Aorta (tissue), 5 donors: ENCODE measurements at regions not wholly inside any gene's neighbourhood (a gene's known extent, or its start where the extent isn't known, plus 50 kb on each side); places are given as distances from the start of the nearest gene placed in this dataset.

Source experiments
- ATAC-seq: fragments of 200-7000 bp; cut with Tn5 transposase; one replicate; pipeline ENCODE4 v1.9.1; 2022; ENCODE audit warnings: moderate library complexity; ENCODE audit not compliant: low FRiP score
- DNase-seq, 2 donors: peaks; one replicate each; pipeline ENCODE4 v3.0.0-alpha.2; 2020
- H3K27ac ChIP-seq, 2 donors: one replicate each; pipeline ENCODE4 v1.5.1; 2013; ENCODE audit warnings: low read length in 2 of 2, mild to moderate bottlenecking in 2 of 2, moderate library complexity in 2 of 2, control low read depth in 1 of 2, inconsistent platforms in 1 of 2, low read depth in 1 of 2
- H3K27me3 ChIP-seq, 2 donors: one replicate each; pipeline ENCODE4 v1.6.1; 2013; ENCODE audit warnings: control low read depth in 1 of 2, low read length in 1 of 2, mild to moderate bottlenecking in 1 of 2, moderate library complexity in 1 of 2; ENCODE audit not compliant: insufficient read depth in 2 of 2, control insufficient read depth in 1 of 2
- H3K36me3 ChIP-seq, 2 donors: one replicate each; pipeline ENCODE4 v1.6.1; 2013; ENCODE audit warnings: control low read depth in 1 of 2, low read length in 1 of 2, mild to moderate bottlenecking in 1 of 2; ENCODE audit not compliant: insufficient read depth in 2 of 2, control insufficient read depth in 1 of 2
- H3K4me1 ChIP-seq, 2 donors: one replicate each; pipeline ENCODE4 v1.6.1; 2013; ENCODE audit warnings: low read length in 2 of 2, control low read depth in 1 of 2, mild to moderate bottlenecking in 1 of 2, moderate library complexity in 1 of 2; ENCODE audit not compliant: insufficient read depth in 2 of 2, control insufficient read depth in 1 of 2
- H3K4me3 ChIP-seq, 2 donors: one replicate each; pipeline ENCODE4 v1.5.1; 2013; ENCODE audit warnings: low read length in 2 of 2, control low read depth in 1 of 2, mild to moderate bottlenecking in 1 of 2
- H3K9me3 ChIP-seq: one replicate; pipeline ENCODE4 v1.6.1; 2013; ENCODE audit warnings: mild to moderate bottlenecking, low read length; ENCODE audit not compliant: control insufficient read depth
- WGBS, 2 donors: extraction: QIAGEN DNeasy Blood & Tissue Kit; methylation state at CpG; one replicate each; pipeline ENCODE4 v1.1.7; 2013; 5-methylcytosine and 5-hydroxymethylcytosine counted together
- intact Hi-C, 2 donors: fragments of 100-400 bp; cut with DNase I; formaldehyde crosslinking; loops; one replicate each; pipeline versions ENCODE4 v1.14.2 to v1.15.0; 2022
- donor health status: healthy with polysubstance abuse.
- donor health status: Bipolar disorder and iron deficiency.
- donor health status: DM: no; HTN: no; CAD: no.
- donor health status: DM: no; HTN: no; CAD: no.
- donor health status: DM: yes; HTN: yes; CAD: no.

GRCh38 chr4:108546728-108547127 is 73.6 kb upstream of the RPL34 start:
- H3K9me3 ChIP-seq = peaks cover 3% of the 10 kb centered on the region
- no peaks in the 10 kb centered on the region for H3K27me3 ChIP-seq
- no peak overlapping the region for H3K4me3 ChIP-seq
- no peak overlapping the region for H3K27ac ChIP-seq
- ATAC-seq (no peak), DNase-seq (no peak)
- no peaks in the 10 kb centered on the region for H3K36me3 ChIP-seq
- intact Hi-C loops = no loop called here
- no peaks in the 10 kb centered on the region for H3K4me1 ChIP-seq
- WGBS, 2 donors = 58 to 59% methylated on average over 3 of the region's 3 CpGs

GRCh38 chr4:108544481-108544880 is 75.9 kb upstream of the RPL34 start:
- no peak overlapping the region for H3K4me3 ChIP-seq
- no peaks in the 10 kb centered on the region for H3K36me3 ChIP-seq
- no peak overlapping the region for H3K27ac ChIP-seq
- peaks cover 1% of the 10 kb centered on the region for H3K9me3 ChIP-seq
- WGBS, 2 donors = 42 to 51% methylated on average over 4 of the region's 4 CpGs
- no peaks in the 10 kb centered on the region for H3K4me1 ChIP-seq
- DNase-seq (no peak), ATAC-seq (no peak)
- no peaks in the 10 kb centered on the region for H3K27me3 ChIP-seq
- intact Hi-C loops = no loop called here

GRCh38 chr4:108543359-108543968 is 76.9 kb upstream of the RPL34 start:
- DNase-seq = no peak
- Histone ChIP-seq H3K27me3 (no peaks in the 10 kb centered on the region), H3K4me1 (no peaks in the 10 kb centered on the region), H3K9me3 (peaks cover 1% of the 10 kb centered on the region), H3K4me3 (no peak overlapping the region), H3K36me3 (no peaks in the 10 kb centered on the region), H3K27ac (no peak overlapping the region)
- intact Hi-C loops = no loop called here
- WGBS, 2 donors = 88 to 91% methylated on average over 7 of the region's 7 CpGs
- ATAC-seq = no peak

- H3K4me3 ChIP-seq = no peak overlapping the region
- DNase-seq = no peak
- H3K4me1 ChIP-seq = no peaks in the 10 kb centered on the region
- intact Hi-C loops = no loop called here
- H3K36me3 ChIP-seq = no peaks in the 10 kb centered on the region
- peaks cover 1% of the 10 kb centered on the region for H3K9me3 ChIP-seq
- no peak overlapping the region for H3K27ac ChIP-seq
- no peaks in the 10 kb centered on the region for H3K27me3 ChIP-seq
- no peak for ATAC-seq
- 60 to 72% methylated on average over 2 of the region's 2 CpGs for WGBS, 2 donors
These were observed 79.8 kb upstream of the RPL34 start for GRCh38 chr4:108540536-108540935.

- no peak for DNase-seq
- no peaks in the 10 kb centered on the region for H3K36me3 ChIP-seq
- intact Hi-C loops = no loop called here
- no peak overlapping the region for H3K27ac ChIP-seq
- H3K27me3 ChIP-seq = no peaks in the 10 kb centered on the region
- H3K4me3 ChIP-seq = no peak overlapping the region
- no peak for ATAC-seq
- 93 to 95% methylated on average over 2 of the region's 2 CpGs for WGBS, 2 donors
- no peaks in the 10 kb centered on the region for H3K4me1 ChIP-seq
- peaks cover 1% of the 10 kb centered on the region for H3K9me3 ChIP-seq
These were observed 83.8 kb upstream of the RPL34 start for GRCh38 chr4:108536577-108536976.

- intact Hi-C loops = no loop called here
- H3K36me3 ChIP-seq = no peaks in the 10 kb centered on the region
- no peak overlapping the region for H3K4me3 ChIP-seq
- peaks cover 1% of the 10 kb centered on the region for H3K9me3 ChIP-seq
- ATAC-seq (no peak), DNase-seq (no peak)
- no peaks in the 10 kb centered on the region for H3K27me3 ChIP-seq
- no peak overlapping the region for H3K27ac ChIP-seq
- WGBS, 2 donors = 52 to 55% methylated on average over 3 of the region's 3 CpGs
- no peaks in the 10 kb centered on the region for H3K4me1 ChIP-seq
These were observed 84.6 kb upstream of the RPL34 start for GRCh38 chr4:108535757-108536156.

- Histone ChIP-seq H3K27me3 (no peaks in the 10 kb centered on the region), H3K4me3 (no peak overlapping the region), H3K4me1 (no peaks in the 10 kb centered on the region), H3K36me3 (no peaks in the 10 kb centered on the region), H3K27ac (no peak overlapping the region), H3K9me3 (peaks cover 1% of the 10 kb centered on the region)
- WGBS, 2 donors = 51 to 59% methylated on average over 2 of the region's 2 CpGs
- ATAC-seq (no peak), DNase-seq (no peak)
- intact Hi-C loops = no loop called here
These were observed 86.5 kb upstream of the RPL34 start for GRCh38 chr4:108533876-108534275.

GRCh38 chr4:108533245-108533844 is 87.0 kb upstream of the RPL34 start:
- intact Hi-C loops = no loop called here
- ATAC-seq (no peak), DNase-seq (no peak)
- H3K36me3 ChIP-seq = no peaks in the 10 kb centered on the region
- no peak overlapping the region for H3K4me3 ChIP-seq
- peaks cover 1% of the 10 kb centered on the region for H3K9me3 ChIP-seq
- H3K4me1 ChIP-seq = no peaks in the 10 kb centered on the region
- 35 to 40% methylated on average over 4 of the region's 4 CpGs for WGBS, 2 donors
- H3K27ac ChIP-seq = no peak overlapping the region
- H3K27me3 ChIP-seq = no peaks in the 10 kb centered on the region

GRCh38 chr4:108532738-108533137 is 87.6 kb upstream of the RPL34 start:
- WGBS, 2 donors = 80 to 84% methylated on average over 2 of the region's 2 CpGs

More at GRCh38 chr4:108532738-108533137, 87.6 kb upstream of the RPL34 start:
- no peaks in the 10 kb centered on the region for H3K36me3 ChIP-seq
- no peak overlapping the region for H3K27ac ChIP-seq
- no peaks in the 10 kb centered on the region for H3K4me1 ChIP-seq
- ATAC-seq (no peak), DNase-seq (no peak)
- H3K27me3 ChIP-seq = no peaks in the 10 kb centered on the region
- intact Hi-C loops = no loop called here
- no peak overlapping the region for H3K4me3 ChIP-seq
- peaks cover 1% of the 10 kb centered on the region for H3K9me3 ChIP-seq
